H1 (cell line): ENCODE measurements at regions not wholly inside any gene's neighbourhood (a gene's known extent, or its start where the extent isn't known, plus 50 kb on each side); places are given as distances from the start of the nearest gene placed in this dataset.
A peak's percentile ranks its signal among the peaks of the same experiment; 100 is the strongest.

Source experiments
- CTCF ChIA-PET: fragments of 300-600 bp; sonication (Branson Sonifier 250); formaldehyde crosslinking; loops from one replicate; lab custom pipeline; 2021; ENCODE audit not compliant: partially characterized antibody; lab: Charles Lee
- POLR2A ChIA-PET: fragments of 300-600 bp; sonication (Branson Sonifier 250); formaldehyde crosslinking; loops from one replicate; lab custom pipeline; 2021; ENCODE audit warnings: inconsistent platforms; ENCODE audit not compliant: partially characterized antibody; lab: Charles Lee
- DNase-seq, 2 experiments: peaks; one replicate each; pipeline versions ENCODE4 v3.0.0 to v3.0.0-alpha.2; 2010 to 2022; ENCODE audit warnings: low spot score in 2 of 2, low read depth in 1 of 2, mixed read lengths in 1 of 2
- FAIRE-seq: peaks from 2 replicates; lab custom pipeline; 2011; peaks lifted over from hg19 to GRCh38; lab: Jason Lieb, UNC
- H2AFZ ChIP-seq: 2 replicates; pipeline ENCODE4 v1.8.1; 2012; ENCODE audit warnings: low read length, inconsistent platforms
- H2AK5ac ChIP-seq: 2 replicates; pipeline ENCODE4 v1.6.1; 2013; ENCODE audit warnings: low read depth, low read length
- H2BK120ac ChIP-seq: replicated peaks from 2 replicates; pipeline ENCODE3; 2013; ENCODE audit warnings: low read depth, low read length, inconsistent platforms
- H2BK12ac ChIP-seq: 2 replicates; pipeline ENCODE4 v1.6.1; 2013; ENCODE audit warnings: low read depth, low read length
- H2BK15ac ChIP-seq: 2 replicates; pipeline ENCODE4 v1.6.1; 2013; ENCODE audit warnings: low read length
- H2BK20ac ChIP-seq: 2 replicates; pipeline ENCODE4 v1.6.1; 2013; ENCODE audit warnings: low read length
- H2BK5ac ChIP-seq: 2 replicates; pipeline ENCODE4 v1.6.1; 2013; ENCODE audit warnings: low read depth, low read length
- H3K14ac ChIP-seq: 2 replicates; pipeline ENCODE4 v1.6.1; 2013; ENCODE audit warnings: inconsistent platforms; ENCODE audit not compliant: insufficient read length
- H3K18ac ChIP-seq: 2 replicates; pipeline ENCODE4 v1.6.1; 2013; ENCODE audit warnings: low read length; ENCODE audit errors: extremely low read depth
- H3K23ac ChIP-seq: 2 replicates; pipeline ENCODE4 v1.6.1; 2013; ENCODE audit warnings: inconsistent platforms; ENCODE audit not compliant: insufficient read length
- H3K23me2 ChIP-seq: 2 replicates; pipeline ENCODE4 v1.6.1; 2013; ENCODE audit warnings: low read depth, low read length
- H3K27ac ChIP-seq: 2 replicates; pipeline ENCODE4 v1.6.1; 2011; ENCODE audit warnings: low read depth, low read length, inconsistent platforms
- H3K27me3 ChIP-seq, 4 experiments: replicated peaks in 1 of 4; 1 replicate in 1 of 4; 2 replicates in 3 of 4; pipeline versions ENCODE4 v1.6.1 to v1.8.1; 2011 to 2013; ENCODE audit warnings: low read length in 3 of 4, mild to moderate bottlenecking in 3 of 4, inconsistent platforms in 2 of 4, mixed read lengths in 2 of 4, moderate library complexity in 1 of 4; ENCODE audit not compliant: control insufficient read depth in 3 of 4, insufficient read depth in 3 of 4; ENCODE audit errors: extremely low read depth in 1 of 4
- H3K36me3 ChIP-seq, 4 experiments: 2 replicates each; pipeline versions ENCODE4 v1.6.1 to v1.8.1; 2011 to 2013; ENCODE audit warnings: mild to moderate bottlenecking in 4 of 4, low read length in 3 of 4, moderate library complexity in 2 of 4, control low read depth in 1 of 4, inconsistent platforms in 1 of 4; ENCODE audit not compliant: insufficient read depth in 4 of 4, control insufficient read depth in 2 of 4
- H3K4ac ChIP-seq: replicated peaks from 2 replicates; pipeline ENCODE3; 2013; ENCODE audit warnings: low read length, low read depth, mixed read lengths, inconsistent platforms; ENCODE audit not compliant: insufficient read length
- H3K4me1 ChIP-seq, 4 experiments: replicated peaks in 1 of 4; 1 replicate in 1 of 4; 2 replicates in 3 of 4; pipeline versions ENCODE4 v1.6.1 to v1.8.1; 2011 to 2013; ENCODE audit warnings: low read length in 3 of 4, inconsistent platforms in 2 of 4, mixed read lengths in 1 of 4; ENCODE audit not compliant: insufficient read depth in 4 of 4, control insufficient read depth in 3 of 4
- H3K4me2 ChIP-seq, 2 experiments: 2 replicates each; pipeline versions ENCODE4 v1.6.1 to v1.8.1; 2011 to 2013; ENCODE audit warnings: low read depth in 2 of 2, low read length in 2 of 2, control low read depth in 1 of 2, inconsistent platforms in 1 of 2, mild to moderate bottlenecking in 1 of 2; ENCODE audit not compliant: insufficient read depth in 1 of 2
- H3K4me3 ChIP-seq, 4 experiments: fragments of 200-600, 300-600 bp in 1 of 4; sonication (generic), shearing (Covaris generic), sonication (Bioruptor Twin) in 1 of 4; 2 replicates each; pipeline versions ENCODE4 v1.5.1 to v1.8.1; 2011 to 2016; ENCODE audit warnings: low read length in 4 of 4, low read depth in 3 of 4, control low read depth in 2 of 4, inconsistent platforms in 2 of 4, mild to moderate bottlenecking in 2 of 4, mixed read lengths in 1 of 4, moderate library complexity in 1 of 4; ENCODE audit not compliant: insufficient read depth in 2 of 4; ENCODE audit errors: extremely low read depth in 1 of 4
- H3K56ac ChIP-seq: replicated peaks from 2 replicates; pipeline ENCODE3; 2013; ENCODE audit warnings: low read depth, mild to moderate bottlenecking, mixed read lengths, low read length, inconsistent platforms; ENCODE audit not compliant: insufficient read length
- H3K79me1 ChIP-seq: 2 replicates; pipeline ENCODE4 v1.6.1; 2013; ENCODE audit warnings: low read depth, low read length, control low read depth
- H3K79me2 ChIP-seq, 2 experiments: 2 replicates each; pipeline versions ENCODE4 v1.6.1 to v1.8.1; 2012 to 2013; ENCODE audit warnings: low read length in 2 of 2, mild to moderate bottlenecking in 2 of 2, inconsistent platforms in 1 of 2; ENCODE audit not compliant: insufficient read depth in 2 of 2, control insufficient read depth in 1 of 2
- H3K9ac ChIP-seq, 4 experiments: replicated peaks in 1 of 4; 1 replicate in 1 of 4; 2 replicates in 3 of 4; pipeline versions ENCODE4 v1.6.1 to v1.8.1; 2011 to 2013; ENCODE audit warnings: low read depth in 3 of 4, low read length in 3 of 4, control low read depth in 2 of 4, mild to moderate bottlenecking in 2 of 4, moderate library complexity in 2 of 4, inconsistent platforms in 1 of 4; ENCODE audit errors: extremely low read depth in 1 of 4
- H3K9me3 ChIP-seq, 2 experiments: 2 replicates each; pipeline versions ENCODE4 v1.6.1 to v1.8.1; 2012 to 2013; ENCODE audit warnings: mild to moderate bottlenecking in 2 of 2, moderate library complexity in 2 of 2, control low read depth in 1 of 2, inconsistent platforms in 1 of 2, low read depth in 1 of 2, low read length in 1 of 2, mixed read lengths in 1 of 2; ENCODE audit not compliant: insufficient read depth in 2 of 2
- H4K20me1 ChIP-seq, 2 experiments: replicated peaks in 1 of 2; 2 replicates each; pipeline versions ENCODE3 to v1.8.1; 2011 to 2013; ENCODE audit warnings: inconsistent platforms in 2 of 2, low read length in 2 of 2, mild to moderate bottlenecking in 1 of 2; ENCODE audit not compliant: insufficient read depth in 2 of 2, control insufficient read depth in 1 of 2
- H4K5ac ChIP-seq: 2 replicates; pipeline ENCODE4 v1.6.1; 2013; ENCODE audit warnings: low read length, low read depth, mixed read lengths, inconsistent platforms; ENCODE audit not compliant: insufficient read length
- H4K8ac ChIP-seq: 2 replicates; pipeline ENCODE4 v1.8.0; 2013; ENCODE audit warnings: mild to moderate bottlenecking, moderate library complexity, low read length, inconsistent platforms; ENCODE audit not compliant: insufficient read depth; ENCODE audit errors: extremely low read depth
- H4K91ac ChIP-seq: replicated peaks from 2 replicates; pipeline ENCODE3; 2013; ENCODE audit warnings: low read length, mixed read lengths, inconsistent platforms; ENCODE audit not compliant: insufficient read length
- CBX8 ChIP-seq: fragments of 300-800, 300-1000 bp; sonication (generic); IDR thresholded peaks from 2 replicates; pipeline ENCODE4 v1.7.1; 2016; ENCODE audit warnings: low read depth, low read length, borderline replicate concordance
- CREB1 ChIP-seq: IDR thresholded peaks from 2 replicates; pipeline ENCODE4 v1.6.1; 2012; ENCODE audit warnings: inconsistent platforms
- CTCF ChIP-seq, 3 experiments: IDR thresholded peaks; 1 replicate in 2 of 3; 2 replicates in 1 of 3; pipeline versions ENCODE4 v1.5.1 to v1.6.1; 2011; ENCODE audit warnings: low read length in 3 of 3, mild to moderate bottlenecking in 3 of 3, inconsistent platforms in 2 of 3, low read depth in 1 of 3, moderate library complexity in 1 of 3; ENCODE audit not compliant: insufficient read depth in 1 of 3; ENCODE audit errors: control extremely low read depth in 1 of 3
- EP300 ChIP-seq, 2 experiments: IDR thresholded peaks; 1 replicate in 1 of 2; 2 replicates in 1 of 2; pipeline ENCODE4 v1.6.1; 2011 to 2012; ENCODE audit warnings: low read depth in 2 of 2, low read length in 2 of 2, mild to moderate bottlenecking in 2 of 2, borderline replicate concordance in 1 of 2, inconsistent platforms in 1 of 2, moderate library complexity in 1 of 2
- FOSL1 ChIP-seq: IDR thresholded peaks from 2 replicates; pipeline ENCODE4 v1.6.1; 2011; ENCODE audit warnings: mild to moderate bottlenecking, low read depth, low read length, moderate library complexity; ENCODE audit not compliant: insufficient read depth
- GABPA ChIP-seq: IDR thresholded peaks from 2 replicates; pipeline ENCODE4 v1.6.1; 2011; ENCODE audit warnings: mild to moderate bottlenecking, low read length, moderate library complexity, borderline replicate concordance; ENCODE audit not compliant: insufficient read depth
- KDM5A ChIP-seq: fragments of 200-600 bp; IDR thresholded peaks from 2 replicates; pipeline ENCODE4 v1.7.1; 2012; ENCODE audit warnings: mild to moderate bottlenecking, low read length, inconsistent platforms, mixed read lengths
- RBBP5 ChIP-seq: IDR thresholded peaks from 2 replicates; pipeline ENCODE4 v1.7.1; 2012; ENCODE audit warnings: low read depth, mild to moderate bottlenecking, inconsistent platforms, low read length, moderate library complexity, borderline replicate concordance
- SAP30 ChIP-seq: fragments of 300-600 bp; sonication (generic); IDR thresholded peaks from 2 replicates; pipeline ENCODE4 v1.7.1; 2012; ENCODE audit warnings: low read length, moderate library complexity, mild to moderate bottlenecking, inconsistent platforms; ENCODE audit not compliant: insufficient read depth, insufficient replicate concordance
- SIX5 ChIP-seq: IDR thresholded peaks from 2 replicates; pipeline ENCODE4 v1.6.1; 2011; ENCODE audit warnings: mild to moderate bottlenecking, low read depth, low read length
- SRF ChIP-seq: IDR thresholded peaks from 2 replicates; pipeline ENCODE4 v1.6.1; 2011; ENCODE audit warnings: mild to moderate bottlenecking, low read depth, low read length, moderate library complexity
- TAF1 ChIP-seq: IDR thresholded peaks from 2 replicates; pipeline ENCODE4 v1.6.1; 2011; ENCODE audit warnings: mild to moderate bottlenecking, low read depth, low read length
- WGBS, 2 experiments: shearing (Covaris generic) in 1 of 2; methylation state at CpG; one replicate each; pipeline versions ENCODE4 v1.1.6 to v1.1.7; 2013 to 2015; ENCODE audit warnings: low lambda C conversion rate in 2 of 2, mixed read lengths in 2 of 2, inconsistent platforms in 1 of 2, low coverage in 1 of 2, missing lambda C conversion rate in 1 of 2; ENCODE audit not compliant: insufficient replicate concordance in 2 of 2, insufficient coverage in 1 of 2, insufficient read length in 1 of 2; ENCODE audit errors: extremely low coverage in 1 of 2, missing lambda C conversion rate in 1 of 2; 5-methylcytosine and 5-hydroxymethylcytosine counted together

- ChIA-PET CTCF (interaction anchor here (1.3 kb wide), 1 partner anchor 9 kb away, joined by 4 read pairs; no protein-coding TSS in a partner anchor), POLR2A (no interaction called here)
- Histone ChIP-seq H3K36me3 (no peaks in the 10 kb centered on the region), H3K23ac (no peak overlapping the region), H3K27ac (no peak overlapping the region), H2BK5ac (no peak overlapping the region), H4K8ac (no peak overlapping the region), H2BK15ac (no peak overlapping the region), H3K27me3 (no peaks in the 10 kb centered on the region), H3K23me2 (no peaks in the 10 kb centered on the region), H3K18ac (no peak overlapping the region; the same call in 1 of the 2 replicates), H4K5ac (no peak overlapping the region), H2AFZ (no peak overlapping the region), H3K14ac (no peak overlapping the region), H3K79me1 (no peaks in the 10 kb centered on the region), H3K56ac (no peak overlapping the region), H3K4ac (no peak overlapping the region), H2BK12ac (no peak overlapping the region), H2BK120ac (no peak overlapping the region), H2AK5ac (no peak overlapping the region), H4K91ac (no peak overlapping the region), H3K4me3 (no peak overlapping the region), H4K20me1 (no peaks in the 10 kb centered on the region), H3K4me2 (no peak overlapping the region), H3K9ac (no peak overlapping the region), H3K4me1 (peaks cover 6 to 36% (median 28%) of the 10 kb centered on the region in 4 experiments; a peak in 6 of 7 replicates), H3K9me3 (no peaks in the 10 kb centered on the region), H3K79me2 (no peaks in the 10 kb centered on the region), H2BK20ac (peak overlapping the region; percentile 72; the same call in 1 of the 2 replicates)
- no peak for FAIRE-seq
- DNase-seq = no peak
- 77% methylated on average over 5 of the region's 5 CpGs; no CpG with 5 or more reads in 1 of the 2 experiments for WGBS, 2 experiments
- TF ChIP-seq KDM5A (no peak), SRF (no peak), RBBP5 (no peak), TAF1 (no peak), EP300 (IDR thresholded peaks at IDR 0.05; ENCODE audit: borderline replicate concordance in 1 of 2, low read depth in 2 of 2, low read length in 2 of 2) (no peak), SIX5 (no peak), CTCF (IDR thresholded peaks at IDR 0.05; ENCODE audit: control extremely low read depth in 1 of 3, insufficient read depth in 1 of 3, low read depth in 1 of 3, low read length in 3 of 3) (no peak), CBX8 (no peak), GABPA (no peak), SAP30 (no peak), CREB1 (no peak), FOSL1 (no peak)
Observed at GRCh38 chr5:107806271-107806670, 135.5 kb upstream of the EFNA5 start.
